Hepatocyte (in vitro differentiated cells): ENCODE measurements at regions not wholly inside any gene's neighbourhood (a gene's known extent, or its start where the extent isn't known, plus 50 kb on each side); places are given as distances from the start of the nearest gene placed in this dataset.

Experiments
- DNase-seq: peaks from one replicate; pipeline ENCODE4 v3.0.0-alpha.2; 2016; ENCODE audit warnings: low spot score
- H2AFZ ChIP-seq: fragments of 200-600 bp; sonication (generic); 2 replicates; pipeline ENCODE4 v1.6.0; 2016; ENCODE audit warnings: antibody characterized with exemption, mild to moderate bottlenecking
- H3K27ac ChIP-seq: fragments of 200-600 bp; sonication (generic); 2 replicates; pipeline ENCODE4 v1.5.1; 2016; ENCODE audit warnings: mild to moderate bottlenecking
- H3K27me3 ChIP-seq: fragments of 200-600 bp; sonication (generic); 2 replicates; pipeline ENCODE4 v1.6.1; 2016
- H3K36me3 ChIP-seq: fragments of 200-600 bp; sonication (generic); replicated peaks from 2 replicates; pipeline ENCODE4 v1.5.1; 2016; ENCODE audit warnings: low read depth; ENCODE audit not compliant: insufficient read depth
- H3K4me1 ChIP-seq: fragments of 200-600 bp; sonication (generic); 2 replicates; pipeline ENCODE4 v1.5.1; 2016; ENCODE audit warnings: mild to moderate bottlenecking, moderate library complexity; ENCODE audit not compliant: insufficient read depth
- H3K4me2 ChIP-seq: fragments of 200-600 bp; sonication (generic); 2 replicates; pipeline ENCODE4 v1.6.0; 2016
- H3K4me3 ChIP-seq: fragments of 200-600 bp; sonication (generic); 2 replicates; pipeline ENCODE4 v1.5.1; 2016; ENCODE audit warnings: mild to moderate bottlenecking
- H3K79me2 ChIP-seq: fragments of 200-600 bp; sonication (generic); 2 replicates; pipeline ENCODE4 v1.6.0; 2017; ENCODE audit warnings: mild to moderate bottlenecking
- H3K9me2 ChIP-seq: fragments of 200-600 bp; sonication (generic); replicated peaks from 2 replicates; pipeline ENCODE4 v1.6.0; 2017; ENCODE audit warnings: mild to moderate bottlenecking; ENCODE audit not compliant: insufficient read depth
- H3K9me3 ChIP-seq: fragments of 200-600 bp; sonication (generic); 2 replicates; pipeline ENCODE4 v1.5.1; 2016; ENCODE audit warnings: low read depth, mild to moderate bottlenecking
- H4K20me1 ChIP-seq: fragments of 200-600 bp; sonication (generic); 2 replicates; pipeline ENCODE4 v1.6.0; 2016; ENCODE audit warnings: mild to moderate bottlenecking; ENCODE audit not compliant: insufficient read depth, poor library complexity, severe bottlenecking
- EZH2 ChIP-seq: fragments of 200-600 bp; sonication (generic); IDR thresholded peaks from 2 replicates; pipeline ENCODE4 v1.6.1; 2016; ENCODE audit warnings: antibody characterized with exemption, mild to moderate bottlenecking, borderline replicate concordance
- EZH2phosphoT487 ChIP-seq: fragments of 200-600 bp; sonication (generic); IDR thresholded peaks from one replicate; pipeline ENCODE4 v1.6.1; 2018; ENCODE audit warnings: antibody characterized with exemption, mild to moderate bottlenecking, low read depth, moderate library complexity; ENCODE audit not compliant: unreplicated experiment, severe bottlenecking
- WGBS: methylation state at CpG from one replicate; pipeline ENCODE4 v1.1.6; 2016; ENCODE audit warnings: low lambda C conversion rate; ENCODE audit errors: missing lambda C conversion rate; 5-methylcytosine and 5-hydroxymethylcytosine counted together
- TF ChIP-seq, protein P1 (sequence below): fragments of 200-600 bp; sonication (generic); IDR thresholded peaks from 2 replicates; pipeline ENCODE4 v1.5.1; 2016; ENCODE audit warnings: antibody characterized with exemption, mild to moderate bottlenecking; ENCODE audit not compliant: poor library complexity

DNA sequence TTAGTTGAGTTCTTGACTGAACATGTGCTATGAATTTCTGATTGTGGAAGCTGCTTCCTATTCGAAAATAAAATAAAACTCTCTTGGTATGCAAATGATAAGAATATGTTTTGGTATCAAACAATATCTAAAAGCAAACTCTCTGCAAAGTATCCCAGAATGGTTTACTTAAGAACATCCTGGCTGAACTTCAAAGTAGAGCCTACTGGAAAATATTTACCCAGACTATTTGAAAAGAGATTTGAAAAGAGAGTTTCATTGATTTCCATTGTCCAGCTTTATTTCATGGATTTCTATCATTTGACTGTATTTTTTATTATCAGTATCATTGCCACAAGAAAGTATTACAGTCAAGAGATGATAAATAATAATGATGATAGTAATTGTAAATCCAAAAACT lies 171.1 kb upstream of the SLC7A11 start:
- H3K4me3 ChIP-seq: no peak overlapping the region
- no peak overlapping the region for H3K4me2 ChIP-seq

DNA sequence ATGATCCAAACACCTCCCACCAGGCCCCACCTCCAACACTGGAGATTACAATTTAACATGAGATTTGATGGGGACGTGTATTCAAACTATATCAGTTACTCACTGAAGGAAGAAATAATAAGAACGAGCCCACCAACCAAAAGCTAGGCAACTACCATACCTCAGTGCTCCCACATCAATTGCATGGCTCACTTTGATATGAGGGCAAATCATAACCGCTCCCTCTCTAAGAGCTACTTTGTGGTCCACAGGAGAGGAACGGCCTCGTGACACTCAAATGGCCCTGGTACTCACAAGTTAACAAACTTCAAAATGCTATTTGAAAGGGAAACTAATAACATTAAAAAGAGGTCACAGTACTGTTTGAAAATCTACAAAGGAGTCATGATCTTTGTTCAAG lies 170.7 kb upstream of the SLC7A11 start:
- no peaks in the 10 kb centered on the region for H4K20me1 ChIP-seq

More for the DNA sequence above, 171.1 kb upstream of the SLC7A11 start:
- no peak for DNase-seq
- H3K9me3 ChIP-seq: no peaks in the 10 kb centered on the region
- TF ChIP-seq, protein P1, sequence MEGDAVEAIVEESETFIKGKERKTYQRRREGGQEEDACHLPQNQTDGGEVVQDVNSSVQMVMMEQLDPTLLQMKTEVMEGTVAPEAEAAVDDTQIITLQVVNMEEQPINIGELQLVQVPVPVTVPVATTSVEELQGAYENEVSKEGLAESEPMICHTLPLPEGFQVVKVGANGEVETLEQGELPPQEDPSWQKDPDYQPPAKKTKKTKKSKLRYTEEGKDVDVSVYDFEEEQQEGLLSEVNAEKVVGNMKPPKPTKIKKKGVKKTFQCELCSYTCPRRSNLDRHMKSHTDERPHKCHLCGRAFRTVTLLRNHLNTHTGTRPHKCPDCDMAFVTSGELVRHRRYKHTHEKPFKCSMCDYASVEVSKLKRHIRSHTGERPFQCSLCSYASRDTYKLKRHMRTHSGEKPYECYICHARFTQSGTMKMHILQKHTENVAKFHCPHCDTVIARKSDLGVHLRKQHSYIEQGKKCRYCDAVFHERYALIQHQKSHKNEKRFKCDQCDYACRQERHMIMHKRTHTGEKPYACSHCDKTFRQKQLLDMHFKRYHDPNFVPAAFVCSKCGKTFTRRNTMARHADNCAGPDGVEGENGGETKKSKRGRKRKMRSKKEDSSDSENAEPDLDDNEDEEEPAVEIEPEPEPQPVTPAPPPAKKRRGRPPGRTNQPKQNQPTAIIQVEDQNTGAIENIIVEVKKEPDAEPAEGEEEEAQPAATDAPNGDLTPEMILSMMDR: no peak
- TF ChIP-seq EZH2phosphoT487 (no peak), EZH2 (no peak)
- H2AFZ ChIP-seq: no peak overlapping the region
- no peaks in the 10 kb centered on the region for H3K36me3 ChIP-seq
- H4K20me1 ChIP-seq: no peaks in the 10 kb centered on the region
- no peaks in the 10 kb centered on the region for H3K27me3 ChIP-seq
- 69% methylated on average over 1 of the region's 1 CpG for WGBS
- no peak overlapping the region for H3K27ac ChIP-seq
- H3K4me1 ChIP-seq: no peaks in the 10 kb centered on the region
- no peaks in the 10 kb centered on the region for H3K79me2 ChIP-seq
- no peaks in the 10 kb centered on the region for H3K9me2 ChIP-seq

DNA sequence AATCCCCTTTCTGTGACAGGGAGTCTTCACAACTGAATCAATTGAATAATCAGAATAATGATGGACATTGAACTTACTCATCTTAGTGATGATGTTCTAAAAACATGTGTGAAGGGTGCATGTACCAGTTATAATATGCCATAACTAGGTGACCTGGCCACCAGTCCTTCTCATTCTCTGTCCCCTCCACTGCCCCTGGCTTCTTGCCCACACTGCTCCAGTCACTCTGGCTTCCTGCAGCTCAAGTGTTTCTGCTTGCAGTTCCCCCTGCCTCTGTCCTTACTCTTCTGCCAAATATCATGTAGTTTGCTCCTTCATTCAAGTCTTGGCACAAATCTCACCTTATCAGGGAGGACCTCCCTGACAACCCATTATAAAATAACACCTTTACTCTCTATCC lies 168.1 kb upstream of the SLC7A11 start:
- TF ChIP-seq EZH2phosphoT487: no peak
- TF ChIP-seq EZH2: no peak
- TF ChIP-seq, protein P1: no peak
- no peak overlapping the region for H2AFZ ChIP-seq

More for the DNA sequence above, 170.7 kb upstream of the SLC7A11 start:
- TF ChIP-seq EZH2phosphoT487 (no peak), EZH2 (no peak)
- TF ChIP-seq, protein P1: no peak
- 93% methylated on average over 5 of the region's 5 CpGs for WGBS
- Histone ChIP-seq H3K4me1 (no peaks in the 10 kb centered on the region), H3K79me2 (no peaks in the 10 kb centered on the region), H3K36me3 (no peaks in the 10 kb centered on the region), H3K27me3 (no peaks in the 10 kb centered on the region), H3K27ac (no peak overlapping the region), H3K9me2 (no peaks in the 10 kb centered on the region), H2AFZ (no peak overlapping the region), H3K4me2 (no peak overlapping the region), H3K4me3 (no peak overlapping the region), H3K9me3 (no peaks in the 10 kb centered on the region)
- DNase-seq: no peak

DNA sequence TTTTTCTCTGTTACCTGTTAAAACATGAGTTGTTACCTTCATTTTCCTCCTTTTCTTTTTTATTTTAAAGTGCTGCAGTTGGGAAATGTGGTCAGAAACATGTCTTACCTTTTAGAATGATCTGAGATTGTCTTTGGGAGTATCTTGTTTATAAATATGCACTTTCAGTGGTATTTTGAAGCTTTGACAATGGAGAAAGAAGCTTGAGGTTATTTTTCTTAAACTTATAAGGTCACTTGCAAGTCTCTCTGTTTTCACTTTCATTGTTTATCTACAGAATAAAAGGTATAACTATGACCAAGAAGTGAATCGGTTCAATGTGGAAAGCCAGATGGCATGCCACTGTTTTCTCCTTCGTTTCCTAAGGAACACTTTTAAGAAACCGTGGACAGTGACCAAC lies 167.5 kb upstream of the SLC7A11 start:
- Histone ChIP-seq H4K20me1 (no peaks in the 10 kb centered on the region), H3K27me3 (no peaks in the 10 kb centered on the region), H3K79me2 (no peaks in the 10 kb centered on the region), H3K4me2 (no peak overlapping the region), H3K36me3 (no peaks in the 10 kb centered on the region), H3K4me1 (peaks cover 15% of the 10 kb centered on the region), H2AFZ (no peak overlapping the region), H3K9me3 (no peaks in the 10 kb centered on the region), H3K4me3 (no peak overlapping the region), H3K9me2 (no peaks in the 10 kb centered on the region), H3K27ac (no peak overlapping the region)
- WGBS: 96% methylated on average over 3 of the region's 3 CpGs
- TF ChIP-seq, protein P1: no peak
- TF ChIP-seq EZH2phosphoT487 (no peak), EZH2 (no peak)
- DNase-seq: no peak

More for the DNA sequence above, 168.1 kb upstream of the SLC7A11 start:
- no peaks in the 10 kb centered on the region for H3K36me3 ChIP-seq
- no peak overlapping the region for H3K27ac ChIP-seq
- H3K4me2 ChIP-seq: no peak overlapping the region
- no peak for DNase-seq
- peaks cover 15% of the 10 kb centered on the region for H3K4me1 ChIP-seq
- no peaks in the 10 kb centered on the region for H3K27me3 ChIP-seq
- H3K9me3 ChIP-seq: no peaks in the 10 kb centered on the region
- no peaks in the 10 kb centered on the region for H3K9me2 ChIP-seq
- no peaks in the 10 kb centered on the region for H3K79me2 ChIP-seq
- H3K4me3 ChIP-seq: no peak overlapping the region
- H4K20me1 ChIP-seq: no peaks in the 10 kb centered on the region
